Uterus (tissue), 3 donors: ENCODE measurements at regions not wholly inside any gene's neighbourhood (a gene's known extent, or its start where the extent isn't known, plus 50 kb on each side); places are given as distances from the start of the nearest gene placed in this dataset.

ENCODE experiments used
- DNase-seq, 2 donors: peaks; one replicate each; pipeline ENCODE4 v3.0.0-alpha.2; 2019 to 2020
- H3K27ac ChIP-seq, 2 donors: fragments of 200-600 bp; sonication (generic); 1 replicate in 1 of 2; 2 replicates in 1 of 2; pipeline ENCODE4 v1.5.1; 2016 to 2018
- H3K27me3 ChIP-seq, 2 donors: fragments of 200-600 bp; sonication (generic); one replicate each; pipeline ENCODE4 v1.5.1; 2018 to 2019; ENCODE audit warnings: control low read depth in 1 of 2
- H3K36me3 ChIP-seq, 2 donors: fragments of 200-600 bp; sonication (generic); one replicate each; pipeline ENCODE4 v1.5.1; 2019; ENCODE audit warnings: control low read depth in 1 of 2
- H3K4me1 ChIP-seq, 2 donors: fragments of 200-600 bp; sonication (generic); one replicate each; pipeline ENCODE4 v1.5.1; 2018 to 2019; ENCODE audit warnings: control low read depth in 1 of 2
- H3K4me3 ChIP-seq, 2 donors: fragments of 200-600 bp; sonication (generic); 1 replicate in 1 of 2; 2 replicates in 1 of 2; pipeline ENCODE4 v1.5.1; 2018 to 2019; ENCODE audit warnings: mild to moderate bottlenecking in 1 of 2
- H3K9me3 ChIP-seq, 2 donors: fragments of 200-600 bp; sonication (generic); one replicate each; pipeline ENCODE4 v1.5.1; 2019; ENCODE audit warnings: control low read depth in 1 of 2
- POLR2A ChIP-seq, 2 donors: fragments of 450-650 bp; IDR thresholded peaks; one replicate each; pipeline ENCODE4 v1.6.1; 2016; ENCODE audit warnings: antibody characterized with exemption in 2 of 2, mild to moderate bottlenecking in 1 of 2, moderate library complexity in 1 of 2
- intact Hi-C: fragments of 100-400 bp; cut with DNase I; formaldehyde crosslinking; loops from one replicate; pipeline ENCODE4 v1.15.1; 2023; ENCODE audit warnings: low total_unique reads
- TF ChIP-seq, protein P1 (sequence below), 4 experiments: fragments of 200-600 bp in 2 of 4; fragments of 450-650 bp in 2 of 4; sonication (generic) in 2 of 4; IDR thresholded peaks; one replicate each; pipeline ENCODE4 v1.5.1; 2016 to 2019; ENCODE audit warnings: antibody characterized with exemption in 4 of 4, mild to moderate bottlenecking in 2 of 4, moderate library complexity in 1 of 4
- donor health status: DM: yes; HTN: yes; CAD: no.

DNA sequence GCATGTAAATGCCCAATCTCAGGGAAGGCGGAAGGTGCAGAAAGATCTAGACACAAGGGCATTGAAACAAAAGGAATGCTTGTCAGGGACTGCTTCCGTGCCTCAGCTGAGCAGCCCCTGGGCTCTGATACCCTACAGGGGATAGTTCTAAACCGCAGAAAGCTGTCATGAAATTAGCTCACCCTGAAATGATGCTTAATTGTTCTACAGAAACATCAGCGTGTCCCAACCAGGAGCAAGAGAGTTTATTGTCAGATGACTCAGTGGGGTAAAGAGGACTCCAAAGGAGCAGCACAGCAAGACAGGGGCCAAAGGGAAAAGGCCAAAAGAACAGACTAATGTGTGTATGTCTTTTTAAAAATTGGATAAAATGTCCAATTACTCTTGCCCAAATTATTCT, 258.4 kb upstream of the JARID2 start:
- H3K4me3 ChIP-seq = no peak overlapping the region
- intact Hi-C loops = no loop called here
- H3K27ac ChIP-seq = no peak overlapping the region
- no peak for TF ChIP-seq POLR2A (IDR thresholded peaks at IDR 0.05)
- TF ChIP-seq, protein P1, sequence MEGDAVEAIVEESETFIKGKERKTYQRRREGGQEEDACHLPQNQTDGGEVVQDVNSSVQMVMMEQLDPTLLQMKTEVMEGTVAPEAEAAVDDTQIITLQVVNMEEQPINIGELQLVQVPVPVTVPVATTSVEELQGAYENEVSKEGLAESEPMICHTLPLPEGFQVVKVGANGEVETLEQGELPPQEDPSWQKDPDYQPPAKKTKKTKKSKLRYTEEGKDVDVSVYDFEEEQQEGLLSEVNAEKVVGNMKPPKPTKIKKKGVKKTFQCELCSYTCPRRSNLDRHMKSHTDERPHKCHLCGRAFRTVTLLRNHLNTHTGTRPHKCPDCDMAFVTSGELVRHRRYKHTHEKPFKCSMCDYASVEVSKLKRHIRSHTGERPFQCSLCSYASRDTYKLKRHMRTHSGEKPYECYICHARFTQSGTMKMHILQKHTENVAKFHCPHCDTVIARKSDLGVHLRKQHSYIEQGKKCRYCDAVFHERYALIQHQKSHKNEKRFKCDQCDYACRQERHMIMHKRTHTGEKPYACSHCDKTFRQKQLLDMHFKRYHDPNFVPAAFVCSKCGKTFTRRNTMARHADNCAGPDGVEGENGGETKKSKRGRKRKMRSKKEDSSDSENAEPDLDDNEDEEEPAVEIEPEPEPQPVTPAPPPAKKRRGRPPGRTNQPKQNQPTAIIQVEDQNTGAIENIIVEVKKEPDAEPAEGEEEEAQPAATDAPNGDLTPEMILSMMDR (IDR thresholded peaks at IDR 0.05) = no peak
- no peaks in the 10 kb centered on the region for H3K4me1 ChIP-seq
- H3K27me3 ChIP-seq = no peaks in the 10 kb centered on the region
- H3K36me3 ChIP-seq = no peaks in the 10 kb centered on the region
- H3K9me3 ChIP-seq = no peaks in the 10 kb centered on the region
- no peak for DNase-seq

DNA sequence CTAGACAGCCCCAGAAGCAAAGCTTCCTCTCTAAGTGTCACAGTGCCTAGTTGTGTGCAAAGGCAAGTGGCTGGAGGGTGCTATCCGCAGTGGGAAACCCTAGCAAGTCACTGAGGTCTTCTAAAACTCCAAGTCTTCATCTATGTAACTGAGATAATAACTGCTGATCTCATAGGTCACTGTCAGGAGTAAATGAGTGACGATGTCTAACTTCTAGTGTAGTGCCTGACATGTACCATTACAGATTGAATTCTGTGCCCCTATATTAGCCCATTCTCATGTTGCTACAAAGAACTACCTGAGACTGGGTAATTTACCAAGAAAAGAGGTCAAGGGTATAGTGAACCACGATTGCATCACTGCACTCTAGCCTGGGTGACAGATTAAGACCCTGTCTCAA, 253.5 kb upstream of the JARID2 start:
- DNase-seq = no peak
- no peaks in the 10 kb centered on the region for H3K36me3 ChIP-seq
- TF ChIP-seq POLR2A (IDR thresholded peaks at IDR 0.05) = no peak
- TF ChIP-seq, protein P1 (IDR thresholded peaks at IDR 0.05) = no peak
- no peaks in the 10 kb centered on the region for H3K4me1 ChIP-seq
- H3K27me3 ChIP-seq = no peaks in the 10 kb centered on the region
- H3K4me3 ChIP-seq = no peak overlapping the region
- intact Hi-C loops = no loop called here
- no peak overlapping the region for H3K27ac ChIP-seq
- H3K9me3 ChIP-seq = no peaks in the 10 kb centered on the region

DNA sequence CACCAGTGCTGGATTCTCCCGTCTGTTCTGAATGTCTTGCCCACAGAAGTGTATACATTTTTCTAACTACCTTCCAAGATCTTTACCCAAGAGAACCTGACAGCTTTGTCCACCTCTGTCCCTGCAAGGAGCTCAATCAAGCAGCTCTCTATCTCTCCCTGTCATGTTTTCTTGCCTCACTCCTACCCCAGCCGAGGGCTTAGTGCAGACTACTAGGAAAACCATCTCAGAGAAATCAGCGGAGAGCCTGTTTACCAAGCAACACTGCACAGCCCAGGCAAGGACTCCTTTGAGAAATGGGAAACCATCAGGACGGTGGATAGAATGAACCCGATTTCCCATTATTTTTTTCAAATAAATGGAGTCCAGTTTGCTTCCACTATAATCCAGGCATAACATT, 250.7 kb upstream of the JARID2 start:
- H3K4me1 ChIP-seq = no peaks in the 10 kb centered on the region
- intact Hi-C loops = no loop called here
- DNase-seq = no peak

DNA sequence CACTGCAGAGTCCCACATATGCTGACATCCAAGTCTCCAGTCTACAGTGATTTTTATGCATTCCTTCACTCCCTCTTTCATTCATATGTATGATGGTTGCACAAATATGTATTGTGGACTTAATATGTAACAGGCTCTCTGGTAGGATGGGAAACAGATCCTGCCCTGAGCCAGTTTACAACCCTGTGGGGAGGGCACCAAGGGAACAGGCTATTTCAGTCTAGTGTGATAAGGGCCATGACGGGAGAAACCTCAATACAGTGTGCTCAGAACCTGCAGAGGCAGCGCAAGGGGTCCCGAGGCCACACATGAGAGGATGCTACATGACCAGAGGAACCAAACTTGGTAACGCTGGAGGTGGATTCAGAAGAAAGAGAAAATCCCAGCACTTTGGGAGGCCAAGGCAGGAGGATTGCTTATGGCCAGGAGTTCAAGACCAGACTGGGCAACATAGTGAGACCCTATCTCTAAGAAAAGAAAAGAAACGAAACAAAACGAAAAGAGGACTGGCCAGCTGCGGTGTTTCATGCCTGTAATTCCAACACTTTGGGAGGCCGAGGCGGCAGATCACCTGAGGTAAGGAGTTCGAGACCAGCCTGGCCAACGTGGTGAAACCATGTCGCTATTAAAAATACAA, 249.8 kb upstream of the JARID2 start:
- Histone ChIP-seq H3K36me3 (no peaks in the 10 kb centered on the region), H3K9me3 (no peaks in the 10 kb centered on the region), H3K27me3 (no peaks in the 10 kb centered on the region), H3K27ac (no peak overlapping the region), H3K4me1 (no peaks in the 10 kb centered on the region), H3K4me3 (no peak overlapping the region)
- DNase-seq = no peak
- TF ChIP-seq, protein P1 (IDR thresholded peaks at IDR 0.05) = no peak
- TF ChIP-seq POLR2A (IDR thresholded peaks at IDR 0.05) = no peak
- intact Hi-C loops = no loop called here

More for the DNA sequence above, 250.7 kb upstream of the JARID2 start:
- TF ChIP-seq, protein P1 (IDR thresholded peaks at IDR 0.05) = no peak
- TF ChIP-seq POLR2A (IDR thresholded peaks at IDR 0.05) = no peak
- H3K9me3 ChIP-seq = no peaks in the 10 kb centered on the region
- H3K36me3 ChIP-seq = no peaks in the 10 kb centered on the region
- H3K27me3 ChIP-seq = no peaks in the 10 kb centered on the region
- H3K4me3 ChIP-seq = no peak overlapping the region
- no peak overlapping the region for H3K27ac ChIP-seq

DNA sequence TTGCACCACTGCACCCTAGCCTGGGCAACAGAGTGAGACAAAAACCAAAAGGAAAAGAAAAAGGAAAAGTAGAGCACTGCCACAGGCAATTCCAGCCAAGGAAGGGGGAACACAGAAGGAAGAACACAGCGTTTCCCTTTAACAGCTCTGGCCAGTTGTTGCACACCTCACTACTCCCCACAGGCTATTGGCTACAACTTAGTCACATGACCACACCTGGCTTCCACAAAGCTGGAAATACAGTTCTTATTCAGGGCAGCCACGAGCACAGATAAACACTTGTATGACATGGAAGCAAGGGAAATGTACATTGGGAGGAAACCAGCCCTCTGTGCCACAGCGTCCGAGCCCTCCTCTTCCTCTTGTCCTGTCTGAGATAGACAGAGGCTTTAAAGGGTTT, 249.0 kb upstream of the JARID2 start:
- H3K27me3 ChIP-seq = no peaks in the 10 kb centered on the region
- intact Hi-C loops = no loop called here
- H3K4me1 ChIP-seq = no peaks in the 10 kb centered on the region
- no peak overlapping the region for H3K27ac ChIP-seq
- TF ChIP-seq POLR2A (IDR thresholded peaks at IDR 0.05) = no peak
- TF ChIP-seq, protein P1 (IDR thresholded peaks at IDR 0.05) = no peak
- no peak for DNase-seq
- H3K4me3 ChIP-seq = no peak overlapping the region
- H3K36me3 ChIP-seq = no peaks in the 10 kb centered on the region
- H3K9me3 ChIP-seq = no peaks in the 10 kb centered on the region
